IMR-90 (cell line): ENCODE measurements at regions not wholly inside any gene's neighbourhood (a gene's known extent, or its start where the extent isn't known, plus 50 kb on each side); places are given as distances from the start of the nearest gene placed in this dataset.

Source experiments
- ATAC-seq: fragments of 200-7000 bp; cut with Tn5 transposase; 2 replicates; pipeline ENCODE4 v1.9.1; 2020; ENCODE audit warnings: low read depth, mild to moderate bottlenecking, moderate library complexity
- BruUV-seq: library from RNA; stranded (reverse); fragments of 400-500 nt; replicated peaks from 2 replicates; lab custom pipeline; 2021; lab: Mats Ljungman, UMichigan
- CTCF ChIA-PET: fragments of 300-600 bp; formaldehyde crosslinking; extraction: SDS; loops from one replicate; lab custom pipeline; 2021; ENCODE audit warnings: antibody characterized with exemption; lab: Yijun Ruan, JAX
- POLR2A ChIA-PET: fragments of 300-600 bp; sonication (Branson Sonifier 250); formaldehyde crosslinking; loops from one replicate; lab custom pipeline; 2022; ENCODE audit warnings: antibody characterized with exemption; ENCODE audit not compliant: unreplicated experiment; lab: Charles Lee
- DNase-seq: peaks from one replicate; pipeline ENCODE4 v3.0.0; 2013
- H2AFZ ChIP-seq: replicated peaks from 2 replicates; pipeline ENCODE3; 2013; ENCODE audit warnings: low read length, mild to moderate bottlenecking; ENCODE audit not compliant: poor library complexity
- H2AK5ac ChIP-seq: 2 replicates; pipeline ENCODE4 v1.6.1; 2013; ENCODE audit warnings: low read depth, low read length, inconsistent platforms
- H2AK9ac ChIP-seq: replicated peaks from 2 replicates; pipeline ENCODE3; 2013; ENCODE audit warnings: mild to moderate bottlenecking, low read depth, low read length, moderate library complexity; ENCODE audit not compliant: poor library complexity
- H2BK120ac ChIP-seq: 2 replicates; pipeline ENCODE4 v1.6.1; 2013; ENCODE audit warnings: low read depth, low read length, inconsistent platforms
- H2BK15ac ChIP-seq: 3 replicates; pipeline ENCODE4 v1.6.1; 2013; ENCODE audit warnings: low read depth, low read length, inconsistent platforms
- H2BK20ac ChIP-seq: 2 replicates; pipeline ENCODE4 v1.6.1; 2013; ENCODE audit warnings: low read depth, mild to moderate bottlenecking, inconsistent platforms, low read length, moderate library complexity
- H2BK5ac ChIP-seq: 2 replicates; pipeline ENCODE4 v1.6.1; 2013; ENCODE audit warnings: mild to moderate bottlenecking, low read depth, low read length, inconsistent platforms; ENCODE audit not compliant: poor library complexity, severe bottlenecking
- H3K14ac ChIP-seq: replicated peaks from 2 replicates; pipeline ENCODE4 v1.6.1; 2013; ENCODE audit warnings: low read depth, low read length, inconsistent platforms
- H3K18ac ChIP-seq: 2 replicates; pipeline ENCODE4 v1.6.1; 2013; ENCODE audit warnings: low read depth, low read length, control low read depth
- H3K23ac ChIP-seq: 2 replicates; pipeline ENCODE4 v1.6.1; 2013; ENCODE audit warnings: low read depth, low read length, inconsistent platforms
- H3K27ac ChIP-seq: 2 replicates; pipeline ENCODE4 v1.5.1; 2013; ENCODE audit warnings: mild to moderate bottlenecking, control low read depth, low read length; ENCODE audit not compliant: insufficient read depth
- H3K27me3 ChIP-seq: 2 replicates; pipeline ENCODE4 v1.6.1; 2013; ENCODE audit warnings: low read length; ENCODE audit not compliant: control insufficient read depth, insufficient read depth
- H3K36me3 ChIP-seq: 2 replicates; pipeline ENCODE4 v1.6.1; 2013; ENCODE audit warnings: low read length, mixed read lengths; ENCODE audit not compliant: control insufficient read depth, insufficient read depth
- H3K4ac ChIP-seq: 2 replicates; pipeline ENCODE4 v1.6.1; 2013; ENCODE audit warnings: low read depth, low read length, inconsistent platforms
- H3K4me1 ChIP-seq: 2 replicates; pipeline ENCODE4 v1.6.1; 2013; ENCODE audit warnings: low read length, mixed read lengths; ENCODE audit not compliant: control insufficient read depth, insufficient read depth
- H3K4me2 ChIP-seq: 2 replicates; pipeline ENCODE4 v1.6.1; 2013; ENCODE audit warnings: low read depth, mild to moderate bottlenecking, control low read depth, low read length, moderate library complexity
- H3K4me3 ChIP-seq: 2 replicates; pipeline ENCODE4 v1.5.1; 2013; ENCODE audit warnings: low read depth, mild to moderate bottlenecking, control low read depth, low read length, moderate library complexity; ENCODE audit not compliant: insufficient read depth
- H3K56ac ChIP-seq: 2 replicates; pipeline ENCODE4 v1.6.1; 2013; ENCODE audit warnings: low read length, inconsistent platforms; ENCODE audit not compliant: insufficient read depth; ENCODE audit errors: extremely low read depth
- H3K79me1 ChIP-seq, 2 experiments: 2 replicates each; pipeline ENCODE4 v1.6.1; 2013; ENCODE audit warnings: low read length in 2 of 2, inconsistent platforms in 1 of 2, low read depth in 1 of 2
- H3K9ac ChIP-seq: 2 replicates; pipeline ENCODE4 v1.6.1; 2013; ENCODE audit warnings: low read depth, low read length, control low read depth
- H3K9me1 ChIP-seq: 2 replicates; pipeline ENCODE4 v1.6.1; 2013; ENCODE audit warnings: low read length, inconsistent platforms; ENCODE audit not compliant: insufficient read depth
- H3K9me3 ChIP-seq: 2 replicates; pipeline ENCODE4 v1.6.1; 2013; ENCODE audit warnings: low read length; ENCODE audit not compliant: control insufficient read depth, insufficient read depth
- H4K20me1 ChIP-seq: 2 replicates; pipeline ENCODE4 v1.6.1; 2013; ENCODE audit warnings: low read length, inconsistent platforms; ENCODE audit not compliant: insufficient read depth
- H4K5ac ChIP-seq: 2 replicates; pipeline ENCODE4 v1.6.1; 2013; ENCODE audit warnings: mild to moderate bottlenecking, low read depth, low read length, control low read depth
- H4K8ac ChIP-seq, 2 experiments: 2 replicates each; pipeline ENCODE4 v1.6.1; 2013; ENCODE audit warnings: low read depth in 2 of 2, low read length in 2 of 2, control low read depth in 1 of 2, inconsistent platforms in 1 of 2
- H4K91ac ChIP-seq: 2 replicates; pipeline ENCODE4 v1.6.1; 2013; ENCODE audit warnings: low read depth, low read length, inconsistent platforms; ENCODE audit not compliant: insufficient read depth
- BHLHE40 ChIP-seq: fragments of 150-350 bp; IDR thresholded peaks from 2 replicates; pipeline ENCODE4 v1.6.1; 2016; ENCODE audit warnings: mild to moderate bottlenecking, low read depth, low read length
- CEBPB ChIP-seq: IDR thresholded peaks from 2 replicates; pipeline ENCODE4 v1.6.1; 2012; ENCODE audit warnings: low read depth, low read length, improper control_type of control experiment
- CHD1 ChIP-seq: IDR thresholded peaks from 2 replicates; pipeline ENCODE4 v1.6.1; 2012; ENCODE audit warnings: low read depth, low read length, improper control_type of control experiment
- FOS ChIP-seq: fragments of 150-350 bp; IDR thresholded peaks from 2 replicates; pipeline ENCODE4 v1.6.1; 2016; ENCODE audit warnings: low read depth, low read length
- MAFK ChIP-seq: IDR thresholded peaks from 2 replicates; pipeline ENCODE4 v1.6.1; 2012; ENCODE audit warnings: low read depth, low read length, improper control_type of control experiment
- MAZ ChIP-seq: IDR thresholded peaks from 2 replicates; pipeline ENCODE4 v1.6.1; 2012; ENCODE audit warnings: low read depth, mild to moderate bottlenecking, low read length, improper control_type of control experiment, moderate library complexity, borderline replicate concordance
- MXI1 ChIP-seq: IDR thresholded peaks from 2 replicates; pipeline ENCODE4 v1.6.1; 2012; ENCODE audit warnings: low read depth, mild to moderate bottlenecking, low read length, moderate library complexity, borderline replicate concordance
- NFE2L2 ChIP-seq: fragments of 150-350 bp; IDR thresholded peaks from 2 replicates; pipeline ENCODE4 v1.6.1; 2016; ENCODE audit warnings: low read depth, mild to moderate bottlenecking, low read length
- POLR2A ChIP-seq: IDR thresholded peaks from 2 replicates; pipeline ENCODE4 v1.6.1; 2012; ENCODE audit warnings: mild to moderate bottlenecking, low read depth, low read length
- RAD21 ChIP-seq: IDR thresholded peaks from 2 replicates; pipeline ENCODE4 v1.6.1; 2012; ENCODE audit warnings: low read length, improper control_type of control experiment
- RCOR1 ChIP-seq: IDR thresholded peaks from 2 replicates; pipeline ENCODE4 v1.6.1; 2012; ENCODE audit warnings: mild to moderate bottlenecking, low read length, improper control_type of control experiment; ENCODE audit not compliant: insufficient replicate concordance
- RFX5 ChIP-seq: IDR thresholded peaks from 2 replicates; pipeline ENCODE4 v1.8.0; 2012; ENCODE audit warnings: low read depth, mild to moderate bottlenecking, low read length, moderate library complexity
- SMC3 ChIP-seq: fragments of 150-350 bp; IDR thresholded peaks from 2 replicates; pipeline ENCODE4 v1.6.1; 2016; ENCODE audit warnings: low read depth, mild to moderate bottlenecking, antibody characterized with exemption, low read length, moderate library complexity
- WGBS, 2 experiments: methylation state at CpG; one replicate each; pipeline versions ENCODE4 v1.1.5 to v1.1.7; 2013; ENCODE audit warnings: missing lambda C conversion rate in 2 of 2; ENCODE audit not compliant: insufficient read length in 1 of 2; ENCODE audit errors: extremely low coverage in 2 of 2; 5-methylcytosine and 5-hydroxymethylcytosine counted together
- dilution Hi-C: fragments of 300-500 bp; cut with HindIII; formaldehyde crosslinking; loops from one replicate; pipeline ENCODE4 v1.14.3; 2018; ENCODE audit warnings: low sequenced_read_pairs; ENCODE audit not compliant: unreplicated experiment
- in situ Hi-C: fragments of 300-500 bp; cut with MboI; formaldehyde crosslinking; loops from 3 replicates; pipeline ENCODE4 v1.14.3; 2019; ENCODE audit warnings: low sequenced_read_pairs, inconsistent platforms, mixed read lengths
- intact Hi-C: fragments of 100-400 bp; cut with micrococcal nuclease; formaldehyde crosslinking; loops from 2 replicates; pipeline ENCODE4 v1.10.0; 2022
- TF ChIP-seq, protein P1 (sequence below): conservative IDR thresholded peaks from 2 replicates; pipeline ENCODE4 v1.5.1; 2012; ENCODE audit warnings: mild to moderate bottlenecking, low read depth, low read length, improper control_type of control experiment
- TF ChIP-seq, protein P2 (sequence below): fragments of 150-350 bp; IDR thresholded peaks from 2 replicates; pipeline ENCODE4 v1.6.1; 2016; ENCODE audit warnings: low read depth, mild to moderate bottlenecking, low read length, moderate library complexity, borderline replicate concordance
- TF ChIP-seq, protein P3 (sequence below): fragments of 150-350 bp; IDR thresholded peaks from 2 replicates; pipeline ENCODE4 v1.6.1; 2017; ENCODE audit warnings: mild to moderate bottlenecking, antibody characterized with exemption, low read length, low read depth

DNA sequence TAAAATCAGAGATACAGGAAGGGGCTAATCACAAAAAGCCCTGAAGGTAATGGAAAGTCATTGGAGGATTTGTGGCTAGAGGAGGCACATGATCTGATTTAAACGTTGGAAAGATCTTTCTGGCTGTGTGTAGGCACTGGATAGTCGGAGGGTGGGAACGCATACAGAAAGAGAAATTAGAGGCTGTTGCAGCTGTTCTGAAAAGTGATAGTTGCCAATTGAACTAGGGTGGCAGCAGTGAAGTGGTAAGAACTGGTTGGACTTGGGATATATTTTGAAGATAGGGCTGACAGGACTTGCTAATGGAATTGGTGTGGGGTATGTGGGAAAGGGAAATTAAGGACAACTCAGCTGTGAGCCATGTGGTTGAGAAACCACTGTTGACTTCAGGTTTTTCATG, 223.6 kb downstream of the OGFRL1 start:
- in situ Hi-C loops, result loop anchor here (5.0 kb wide), 1 partner anchor 125 kb away; no protein-coding TSS in a partner anchor
- ATAC-seq, result no peak
- no peak overlapping the region for H2BK15ac ChIP-seq
- no peak for DNase-seq
- no peaks in the 10 kb centered on the region for H3K79me1 ChIP-seq
- TF ChIP-seq MXI1 (no peak), POLR2A (no peak), CHD1 (no peak), CEBPB (no peak), FOS (no peak), MAZ (no peak), MAFK (no peak), RFX5 (no peak), NFE2L2 (no peak), BHLHE40 (no peak), SMC3 (no peak), RAD21 (no peak), RCOR1 (no peak)
- TF ChIP-seq, protein P1, sequence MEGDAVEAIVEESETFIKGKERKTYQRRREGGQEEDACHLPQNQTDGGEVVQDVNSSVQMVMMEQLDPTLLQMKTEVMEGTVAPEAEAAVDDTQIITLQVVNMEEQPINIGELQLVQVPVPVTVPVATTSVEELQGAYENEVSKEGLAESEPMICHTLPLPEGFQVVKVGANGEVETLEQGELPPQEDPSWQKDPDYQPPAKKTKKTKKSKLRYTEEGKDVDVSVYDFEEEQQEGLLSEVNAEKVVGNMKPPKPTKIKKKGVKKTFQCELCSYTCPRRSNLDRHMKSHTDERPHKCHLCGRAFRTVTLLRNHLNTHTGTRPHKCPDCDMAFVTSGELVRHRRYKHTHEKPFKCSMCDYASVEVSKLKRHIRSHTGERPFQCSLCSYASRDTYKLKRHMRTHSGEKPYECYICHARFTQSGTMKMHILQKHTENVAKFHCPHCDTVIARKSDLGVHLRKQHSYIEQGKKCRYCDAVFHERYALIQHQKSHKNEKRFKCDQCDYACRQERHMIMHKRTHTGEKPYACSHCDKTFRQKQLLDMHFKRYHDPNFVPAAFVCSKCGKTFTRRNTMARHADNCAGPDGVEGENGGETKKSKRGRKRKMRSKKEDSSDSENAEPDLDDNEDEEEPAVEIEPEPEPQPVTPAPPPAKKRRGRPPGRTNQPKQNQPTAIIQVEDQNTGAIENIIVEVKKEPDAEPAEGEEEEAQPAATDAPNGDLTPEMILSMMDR, result no peak
- TF ChIP-seq, protein P2, sequence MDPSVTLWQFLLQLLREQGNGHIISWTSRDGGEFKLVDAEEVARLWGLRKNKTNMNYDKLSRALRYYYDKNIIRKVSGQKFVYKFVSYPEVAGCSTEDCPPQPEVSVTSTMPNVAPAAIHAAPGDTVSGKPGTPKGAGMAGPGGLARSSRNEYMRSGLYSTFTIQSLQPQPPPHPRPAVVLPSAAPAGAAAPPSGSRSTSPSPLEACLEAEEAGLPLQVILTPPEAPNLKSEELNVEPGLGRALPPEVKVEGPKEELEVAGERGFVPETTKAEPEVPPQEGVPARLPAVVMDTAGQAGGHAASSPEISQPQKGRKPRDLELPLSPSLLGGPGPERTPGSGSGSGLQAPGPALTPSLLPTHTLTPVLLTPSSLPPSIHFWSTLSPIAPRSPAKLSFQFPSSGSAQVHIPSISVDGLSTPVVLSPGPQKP, result no peak
- TF ChIP-seq, protein P3, sequence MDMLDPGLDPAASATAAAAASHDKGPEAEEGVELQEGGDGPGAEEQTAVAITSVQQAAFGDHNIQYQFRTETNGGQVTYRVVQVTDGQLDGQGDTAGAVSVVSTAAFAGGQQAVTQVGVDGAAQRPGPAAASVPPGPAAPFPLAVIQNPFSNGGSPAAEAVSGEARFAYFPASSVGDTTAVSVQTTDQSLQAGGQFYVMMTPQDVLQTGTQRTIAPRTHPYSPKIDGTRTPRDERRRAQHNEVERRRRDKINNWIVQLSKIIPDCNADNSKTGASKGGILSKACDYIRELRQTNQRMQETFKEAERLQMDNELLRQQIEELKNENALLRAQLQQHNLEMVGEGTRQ, result no peak
- H3K9me3 ChIP-seq, result no peaks in the 10 kb centered on the region
- no peak overlapping the region for H4K91ac ChIP-seq
- peaks cover 8% of the 10 kb centered on the region for H3K4me1 ChIP-seq
- H2BK120ac ChIP-seq, result no peak overlapping the region
- no peaks in the 10 kb centered on the region for H4K20me1 ChIP-seq
- H3K56ac ChIP-seq, result no peak overlapping the region
- no peak overlapping the region for H3K4me3 ChIP-seq
- H4K5ac ChIP-seq, result no peak overlapping the region
- dilution Hi-C loops, result no loop called here
- no peak overlapping the region for H2AFZ ChIP-seq
- intact Hi-C loops, result loop anchor here (10.0 kb wide), 1 partner anchor 497 kb away; no protein-coding TSS in a partner anchor
- no peak overlapping the region for H2AK5ac ChIP-seq
- POLR2A ChIA-PET, result no interaction called here
- H3K18ac ChIP-seq, result no peak overlapping the region
- no TSS peak for BruUV-seq
- no peak overlapping the region for H2BK20ac ChIP-seq
- CTCF ChIA-PET, result interaction anchor here (0.6 kb wide), 1 partner anchor 21 kb away, joined by 3 read pairs; no protein-coding TSS in a partner anchor
- H3K36me3 ChIP-seq, result no peaks in the 10 kb centered on the region
- WGBS, 2 experiments, result no CpG with 5 or more reads among the region's 3 CpGs
- no peak overlapping the region for H3K27ac ChIP-seq
- no peak overlapping the region for H3K4ac ChIP-seq
- H3K4me2 ChIP-seq, result no peak overlapping the region
- H2BK5ac ChIP-seq, result no peak overlapping the region
- no peak overlapping the region for H2AK9ac ChIP-seq
- H3K9ac ChIP-seq, result no peak overlapping the region
- H4K8ac ChIP-seq, result no peak overlapping the region
- H3K14ac ChIP-seq, result no peak overlapping the region
- no peaks in the 10 kb centered on the region for H3K9me1 ChIP-seq
- no peak overlapping the region for H3K23ac ChIP-seq
- H3K27me3 ChIP-seq, result no peaks in the 10 kb centered on the region
